GM12878 (cell line): ENCODE measurements at regions not wholly inside any gene's neighbourhood (a gene's known extent, or its start where the extent isn't known, plus 50 kb on each side); places are given as distances from the start of the nearest gene placed in this dataset.
"Not testable (repeated sequence)": the region's sequence is repeated elsewhere in the genome, so short reads cannot be mapped to it uniquely, and the experiment has no call there.

Experiments
- ATAC-seq: fragments of 200-7000 bp; cut with Tn5 transposase; 3 replicates; pipeline ENCODE4 v1.9.1; 2020; ENCODE audit warnings: mild to moderate bottlenecking, moderate library complexity
- BruUV-seq: library from RNA; stranded (reverse); fragments of 400-500 nt; replicated peaks from 2 replicates; lab custom pipeline; 2021; lab: Mats Ljungman, UMichigan
- CTCF ChIA-PET: fragments of 300-600 bp; sonication (Branson Sonifier 250); formaldehyde crosslinking; extraction: SDS; loops from one replicate; lab custom pipeline; 2021; ENCODE audit warnings: inconsistent platforms; lab: Yijun Ruan, JAX
- POLR2A ChIA-PET: fragments of 350-600 bp; formaldehyde crosslinking; extraction: SDS; loops from one replicate; lab custom pipeline; 2021; ENCODE audit warnings: inconsistent platforms; lab: Charles Lee
- RAD21 ChIA-PET: fragments of 300-600 bp; sonication (Branson Sonifier 250); formaldehyde crosslinking; loops from one replicate; lab custom pipeline; 2023; ENCODE audit warnings: antibody characterized with exemption; ENCODE audit not compliant: unreplicated experiment; lab: Charles Lee
- SMC1A ChIA-PET: fragments of 300-600 bp; sonication (Branson Sonifier 250); formaldehyde crosslinking; loops from one replicate; lab custom pipeline; 2023; ENCODE audit not compliant: unreplicated experiment, uncharacterized antibody; lab: Charles Lee
- DNase-seq: peaks from one replicate; pipeline ENCODE4 v3.0.0-alpha.2; 2011; ENCODE audit warnings: low read depth, low spot score
- FAIRE-seq: peaks from 3 replicates; lab custom pipeline; 2011; peaks lifted over from hg19 to GRCh38; lab: Jason Lieb, UNC
- H2AFZ ChIP-seq: 2 replicates; pipeline ENCODE4 v1.6.0; 2011; ENCODE audit warnings: low read depth, low read length, control low read depth; ENCODE audit not compliant: control insufficient read depth
- H3K27ac ChIP-seq: 2 replicates; pipeline ENCODE4 v1.5.1; 2011; ENCODE audit warnings: control low read depth; ENCODE audit not compliant: control insufficient read depth, insufficient read depth
- H3K27me3 ChIP-seq, 2 experiments: replicated peaks in 1 of 2; 2 replicates each; pipeline versions ENCODE4 v1.6.0 to v1.6.1; 2011; ENCODE audit warnings: low read length in 1 of 2; ENCODE audit not compliant: control insufficient read depth in 2 of 2, insufficient read depth in 2 of 2
- H3K36me3 ChIP-seq, 2 experiments: 2 replicates each; pipeline ENCODE4 v1.5.1; 2011; ENCODE audit warnings: low read length in 1 of 2; ENCODE audit not compliant: control insufficient read depth in 2 of 2, insufficient read depth in 2 of 2
- H3K4me1 ChIP-seq: 2 replicates; pipeline ENCODE4 v1.6.1; 2011; ENCODE audit warnings: mild to moderate bottlenecking, low read length, moderate library complexity, mixed read lengths; ENCODE audit not compliant: control insufficient read depth, insufficient read depth
- H3K4me2 ChIP-seq: 2 replicates; pipeline ENCODE4 v1.6.0; 2011; ENCODE audit warnings: control low read depth; ENCODE audit not compliant: control insufficient read depth, insufficient read depth
- H3K4me3 ChIP-seq: fragments of 200-600 bp; sonication (generic); 2 replicates; pipeline ENCODE4 v1.5.1; 2016
- H3K79me2 ChIP-seq: 2 replicates; pipeline ENCODE4 v1.6.0; 2011; ENCODE audit warnings: low read length; ENCODE audit not compliant: control insufficient read depth, insufficient read depth
- H3K9ac ChIP-seq: 2 replicates; pipeline ENCODE4 v1.8.0; 2011; ENCODE audit warnings: low read length, control low read depth, mixed read lengths; ENCODE audit not compliant: control insufficient read depth, insufficient read depth
- H3K9me3 ChIP-seq: replicated peaks from 3 replicates; pipeline ENCODE4 v1.5.1; 2011; ENCODE audit warnings: mild to moderate bottlenecking, low read length; ENCODE audit not compliant: control insufficient read depth, insufficient read depth
- H4K20me1 ChIP-seq: 2 replicates; pipeline ENCODE4 v1.6.0; 2011; ENCODE audit not compliant: control insufficient read depth, insufficient read depth
- RAD21 ChIP-seq: IDR thresholded peaks from 2 replicates; pipeline ENCODE4 v1.6.1; 2011; ENCODE audit warnings: mild to moderate bottlenecking, low read depth, low read length, moderate library complexity; ENCODE audit not compliant: insufficient read depth
- YY1 ChIP-seq: IDR thresholded peaks from 2 replicates; pipeline ENCODE4 v1.6.1; 2011; ENCODE audit warnings: low read depth, mild to moderate bottlenecking, low read length
- WGBS: methylation state at CpG from one replicate; pipeline ENCODE4 v1.1.6; 2016; ENCODE audit warnings: low lambda C conversion rate; ENCODE audit not compliant: insufficient replicate concordance, insufficient coverage; ENCODE audit errors: missing lambda C conversion rate; 5-methylcytosine and 5-hydroxymethylcytosine counted together
- in situ Hi-C: fragments of 300-500 bp; cut with MboI; formaldehyde crosslinking; loops from 9 replicates; pipeline ENCODE4 v1.14.3; 2018; ENCODE audit warnings: mixed read lengths
- intact Hi-C: fragments of 100-400 bp; cut with micrococcal nuclease; formaldehyde crosslinking; loops from one replicate; pipeline ENCODE4 v1.14.2; 2022; ENCODE audit not compliant: unreplicated experiment
- TF ChIP-seq, protein P1 (sequence below), 3 experiments: IDR thresholded peaks in 2 of 3; conservative IDR thresholded peaks in 1 of 3; 2 replicates each; pipeline ENCODE4 v1.5.1; 2011; ENCODE audit warnings: low read depth in 3 of 3, low read length in 3 of 3, mild to moderate bottlenecking in 3 of 3, control low read depth in 2 of 3, moderate library complexity in 2 of 3, inconsistent platforms in 1 of 3, mixed read lengths in 1 of 3; ENCODE audit not compliant: control insufficient read depth in 2 of 3, insufficient read depth in 1 of 3; ENCODE audit errors: extremely low read depth in 1 of 3

DNA sequence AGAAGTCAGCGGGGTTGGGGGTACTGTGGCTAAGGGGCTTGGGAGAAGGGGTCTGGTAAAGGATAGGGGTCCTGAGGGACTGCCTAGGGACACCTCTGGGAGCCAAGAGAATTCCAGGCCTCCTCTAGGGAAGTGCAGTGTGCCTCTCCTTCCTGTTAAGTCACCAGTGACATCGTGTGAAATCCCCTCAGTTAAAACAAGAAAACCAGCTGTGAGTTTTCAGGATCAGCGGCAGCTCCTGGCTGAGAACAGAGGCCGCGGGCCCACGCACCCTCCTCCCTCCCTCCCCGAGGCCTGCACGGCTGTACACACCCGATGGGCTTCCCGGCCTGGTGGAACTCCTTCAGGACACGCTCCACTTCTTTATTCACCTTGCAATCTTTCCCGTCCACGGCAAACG lies 5400.0 kb upstream of the TPTE start:
- H2AFZ ChIP-seq, H3K79me2 ChIP-seq, BruUV-seq, RAD21 ChIA-PET, H4K20me1 ChIP-seq, H3K4me1 ChIP-seq, H3K27me3 ChIP-seq, FAIRE-seq, H3K9ac ChIP-seq, H3K9me3 ChIP-seq, in situ Hi-C loops, H3K27ac ChIP-seq, ATAC-seq, POLR2A ChIA-PET, CTCF ChIA-PET, DNase-seq, H3K4me3 ChIP-seq, SMC1A ChIA-PET, H3K36me3 ChIP-seq, H3K4me2 ChIP-seq, intact Hi-C loops: not testable (repeated sequence)
- WGBS, result 36% methylated on average over 2 of the region's 14 CpGs

GRCh38 chr21:5121849-5122248 lies 5399.5 kb upstream of the TPTE start:
- H3K4me1 ChIP-seq, H3K27me3 ChIP-seq, CTCF ChIA-PET, H3K27ac ChIP-seq, H3K9ac ChIP-seq, H3K4me2 ChIP-seq, POLR2A ChIA-PET, H3K79me2 ChIP-seq, H3K36me3 ChIP-seq, H4K20me1 ChIP-seq, FAIRE-seq, H2AFZ ChIP-seq, H3K9me3 ChIP-seq, intact Hi-C loops, ATAC-seq, DNase-seq, BruUV-seq, SMC1A ChIA-PET, RAD21 ChIA-PET, H3K4me3 ChIP-seq, in situ Hi-C loops: not testable (repeated sequence)
- no CpG with 5 or more reads among the region's 16 CpGs for WGBS

DNA sequence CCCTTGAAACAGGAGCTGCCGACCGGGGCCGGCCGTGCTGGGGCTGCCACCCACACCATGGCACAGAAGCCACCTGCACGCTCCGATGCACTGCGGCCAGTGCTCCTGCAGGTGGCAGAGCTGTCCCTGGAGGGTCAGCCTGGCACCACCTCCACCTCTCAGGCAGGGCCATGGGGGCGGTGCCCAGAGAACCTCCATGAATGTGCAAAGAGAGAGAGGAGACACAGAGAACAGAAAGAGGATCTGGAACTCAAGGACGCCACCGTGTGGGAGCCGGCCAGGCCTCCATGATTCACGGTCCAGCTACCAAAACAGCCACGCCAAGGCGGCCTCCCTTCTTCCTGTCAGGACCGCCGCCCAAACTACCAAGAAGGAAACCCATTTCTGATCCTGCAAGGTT lies 5397.7 kb upstream of the TPTE start:
- CTCF ChIA-PET, H4K20me1 ChIP-seq, H3K9ac ChIP-seq, FAIRE-seq, POLR2A ChIA-PET, RAD21 ChIA-PET, in situ Hi-C loops, SMC1A ChIA-PET, H3K4me2 ChIP-seq, H3K27me3 ChIP-seq, intact Hi-C loops, DNase-seq, H3K36me3 ChIP-seq, H3K4me3 ChIP-seq, H3K4me1 ChIP-seq, H3K79me2 ChIP-seq, H3K9me3 ChIP-seq, H2AFZ ChIP-seq, BruUV-seq, H3K27ac ChIP-seq: not testable (repeated sequence)
- TF ChIP-seq YY1 (peak; percentile 36; the same call in 1 of the 2 replicates), RAD21 (0 out of 2 replicates have a peak, but pooled peaks have one; percentile 21)
- TF ChIP-seq, protein P1, sequence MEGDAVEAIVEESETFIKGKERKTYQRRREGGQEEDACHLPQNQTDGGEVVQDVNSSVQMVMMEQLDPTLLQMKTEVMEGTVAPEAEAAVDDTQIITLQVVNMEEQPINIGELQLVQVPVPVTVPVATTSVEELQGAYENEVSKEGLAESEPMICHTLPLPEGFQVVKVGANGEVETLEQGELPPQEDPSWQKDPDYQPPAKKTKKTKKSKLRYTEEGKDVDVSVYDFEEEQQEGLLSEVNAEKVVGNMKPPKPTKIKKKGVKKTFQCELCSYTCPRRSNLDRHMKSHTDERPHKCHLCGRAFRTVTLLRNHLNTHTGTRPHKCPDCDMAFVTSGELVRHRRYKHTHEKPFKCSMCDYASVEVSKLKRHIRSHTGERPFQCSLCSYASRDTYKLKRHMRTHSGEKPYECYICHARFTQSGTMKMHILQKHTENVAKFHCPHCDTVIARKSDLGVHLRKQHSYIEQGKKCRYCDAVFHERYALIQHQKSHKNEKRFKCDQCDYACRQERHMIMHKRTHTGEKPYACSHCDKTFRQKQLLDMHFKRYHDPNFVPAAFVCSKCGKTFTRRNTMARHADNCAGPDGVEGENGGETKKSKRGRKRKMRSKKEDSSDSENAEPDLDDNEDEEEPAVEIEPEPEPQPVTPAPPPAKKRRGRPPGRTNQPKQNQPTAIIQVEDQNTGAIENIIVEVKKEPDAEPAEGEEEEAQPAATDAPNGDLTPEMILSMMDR (IDR thresholded peaks at IDR 0.05 in 2 of 3, conservative IDR thresholded peaks at IDR 0.05 in 1 of 3; ENCODE audit: control insufficient read depth in 2 of 3, extremely low read depth in 1 of 3, insufficient read depth in 1 of 3, low read depth in 3 of 3, low read length in 3 of 3), result peak in 2 of 3 experiments; percentile 20 to 29; a peak in 2 of 6 replicates
- 0% methylated on average over 3 of the region's 16 CpGs for WGBS
- peak; percentile 80 for ATAC-seq
